ENCODE measurements at regions not wholly inside any gene's neighbourhood (a gene's known extent, or its start where the extent isn't known, plus 50 kb on each side); places are given as distances from the start of the nearest gene placed in this dataset.

GRCh38 chrX:76026751-76027150 lies 146.1 kb upstream of the PBDC1 start:
- no peak for TF ChIP-seq POLR2A (IDR thresholded peaks at IDR 0.05)
- TF ChIP-seq CTCF (IDR thresholded peaks at IDR 0.05) = no peak
- Histone ChIP-seq H3K36me3 (ENCODE audit: low read depth, missing control alignments) (no peaks in the 10 kb centered on the region), H3K27me3 (no peaks in the 10 kb centered on the region), H3K27ac (no peak overlapping the region), H3K9me3 (no peaks in the 10 kb centered on the region), H3K4me1 (no peaks in the 10 kb centered on the region), H3K4me3 (no peak overlapping the region)
- intact Hi-C loops (cut with DNase I; ENCODE audit: low total_unique reads) = no loop called here
- DNase-seq = no peak
- 90% methylated on average over 3 of the region's 3 CpGs; no CpG with 5 or more reads in 1 of the 2 donors for WGBS, 2 donors

DNA sequence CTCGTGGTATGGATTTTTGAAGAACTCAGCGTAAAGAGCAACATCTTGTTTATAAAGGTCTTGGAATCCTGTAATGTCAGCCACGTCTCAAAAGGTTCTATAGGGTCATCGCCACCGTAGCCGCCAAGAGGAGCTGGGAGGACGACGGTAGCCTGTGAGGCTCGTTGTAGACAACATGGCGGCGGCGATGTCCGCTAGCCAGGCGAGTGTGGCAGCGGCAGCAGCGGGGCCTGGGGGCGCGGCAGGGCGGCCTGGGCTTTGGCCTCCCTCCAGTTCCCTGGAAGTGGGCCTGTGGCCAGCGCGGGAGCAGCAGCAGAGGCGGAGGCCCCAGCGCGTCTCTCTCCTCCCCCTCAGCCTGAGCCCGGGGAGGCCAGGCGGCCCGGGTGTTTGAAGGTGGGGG lies 143.5 kb upstream of the PBDC1 start:
- no peak overlapping the region for H3K4me3 ChIP-seq
- TF ChIP-seq POLR2A (IDR thresholded peaks at IDR 0.05) (no peak), CTCF (IDR thresholded peaks at IDR 0.05) (no peak)
- no peaks in the 10 kb centered on the region for H3K4me1 ChIP-seq
- intact Hi-C loops (cut with DNase I; ENCODE audit: low total_unique reads) = no loop called here
- no peak for DNase-seq
- WGBS, 2 donors = 76 to 79% methylated on average over 3 to 18 of the region's 27 CpGs
- no peak overlapping the region for H3K27ac ChIP-seq
- no peaks in the 10 kb centered on the region for H3K36me3 ChIP-seq (ENCODE audit: low read depth, missing control alignments)
- no peaks in the 10 kb centered on the region for H3K9me3 ChIP-seq
- H3K27me3 ChIP-seq = no peaks in the 10 kb centered on the region

DNA sequence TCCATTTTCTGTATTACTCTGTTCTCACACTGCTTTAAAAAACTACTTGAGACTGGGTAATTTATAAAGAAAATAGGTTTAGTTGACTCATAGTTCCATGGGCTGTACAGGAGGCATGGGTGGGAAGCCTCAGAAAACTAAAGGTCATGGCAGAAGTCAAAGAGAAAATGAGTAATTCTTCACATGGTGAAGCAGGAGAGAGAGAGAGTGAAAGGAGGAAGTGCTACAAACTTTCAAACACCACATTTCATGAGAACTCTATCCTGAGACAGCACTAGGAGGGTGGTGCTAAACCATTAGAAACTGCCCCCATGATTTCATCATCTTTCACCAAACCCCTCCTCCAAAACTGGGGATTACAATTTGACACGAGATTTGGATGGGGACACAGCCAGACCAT lies 108.0 kb upstream of the PBDC1 start:
- no peaks in the 10 kb centered on the region for H3K9me3 ChIP-seq
- H3K27me3 ChIP-seq = no peaks in the 10 kb centered on the region
- 17 to 44% methylated on average over 1 of the region's 1 CpG for WGBS, 2 donors
- H3K4me1 ChIP-seq = no peaks in the 10 kb centered on the region
- no peak for DNase-seq
- H3K36me3 ChIP-seq (ENCODE audit: low read depth, missing control alignments) = no peaks in the 10 kb centered on the region
- TF ChIP-seq POLR2A (IDR thresholded peaks at IDR 0.05) (no peak), CTCF (IDR thresholded peaks at IDR 0.05) (no peak)
- no peak overlapping the region for H3K4me3 ChIP-seq
- intact Hi-C loops (cut with DNase I; ENCODE audit: low total_unique reads) = no loop called here
- no peak overlapping the region for H3K27ac ChIP-seq

GRCh38 chrX:76076124-76076523 lies 96.7 kb upstream of the PBDC1 start:
- intact Hi-C loops (cut with DNase I; ENCODE audit: low total_unique reads) = no loop called here
- Histone ChIP-seq H3K36me3 (ENCODE audit: low read depth, missing control alignments) (no peaks in the 10 kb centered on the region), H3K27ac (no peak overlapping the region), H3K27me3 (no peaks in the 10 kb centered on the region), H3K9me3 (no peaks in the 10 kb centered on the region), H3K4me3 (no peak overlapping the region), H3K4me1 (no peaks in the 10 kb centered on the region)
- DNase-seq = no peak
- TF ChIP-seq CTCF (IDR thresholded peaks at IDR 0.05) = no peak
- TF ChIP-seq POLR2A (IDR thresholded peaks at IDR 0.05) = no peak

DNA sequence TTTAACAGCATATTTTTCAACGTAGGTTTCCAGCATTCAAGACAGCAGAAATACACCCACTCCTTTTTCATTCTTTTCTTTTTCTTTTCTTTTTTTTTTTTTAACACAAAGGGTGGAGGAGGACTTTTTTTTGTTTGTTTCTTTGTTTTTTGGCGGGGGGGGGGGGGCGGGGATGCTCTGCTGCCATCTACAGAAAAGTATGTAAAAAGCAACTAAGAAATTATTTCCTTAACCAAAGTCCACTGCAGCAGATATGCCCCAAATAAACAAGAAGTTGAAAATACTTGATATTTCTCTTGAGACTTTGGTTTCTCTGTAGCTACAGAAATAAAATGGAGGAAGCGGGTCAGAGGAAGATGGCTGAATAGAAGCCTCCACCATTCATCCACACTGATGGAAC lies 63.2 kb upstream of the PBDC1 start:
- Histone ChIP-seq H3K27ac (no peak overlapping the region), H3K27me3 (no peaks in the 10 kb centered on the region), H3K36me3 (ENCODE audit: low read depth, missing control alignments) (no peaks in the 10 kb centered on the region), H3K9me3 (no peaks in the 10 kb centered on the region), H3K4me3 (no peak overlapping the region), H3K4me1 (no peaks in the 10 kb centered on the region)
- no peak for DNase-seq
- intact Hi-C loops (cut with DNase I; ENCODE audit: low total_unique reads) = no loop called here
- TF ChIP-seq POLR2A (IDR thresholded peaks at IDR 0.05) (no peak), CTCF (IDR thresholded peaks at IDR 0.05) (no peak)
- WGBS, 2 donors = 17 to 18% methylated on average over 3 to 4 of the region's 4 CpGs

Small RNA genes in the stretch of these regions (small RNA-seq; reads per million reads assigned to genes)
- gene AL451105.1 = 0 reads per million in 2 donors
